ENCODE measurements at regions not wholly inside any gene's neighbourhood (a gene's known extent, or its start where the extent isn't known, plus 50 kb on each side); places are given as distances from the start of the nearest gene placed in this dataset.

DNA sequence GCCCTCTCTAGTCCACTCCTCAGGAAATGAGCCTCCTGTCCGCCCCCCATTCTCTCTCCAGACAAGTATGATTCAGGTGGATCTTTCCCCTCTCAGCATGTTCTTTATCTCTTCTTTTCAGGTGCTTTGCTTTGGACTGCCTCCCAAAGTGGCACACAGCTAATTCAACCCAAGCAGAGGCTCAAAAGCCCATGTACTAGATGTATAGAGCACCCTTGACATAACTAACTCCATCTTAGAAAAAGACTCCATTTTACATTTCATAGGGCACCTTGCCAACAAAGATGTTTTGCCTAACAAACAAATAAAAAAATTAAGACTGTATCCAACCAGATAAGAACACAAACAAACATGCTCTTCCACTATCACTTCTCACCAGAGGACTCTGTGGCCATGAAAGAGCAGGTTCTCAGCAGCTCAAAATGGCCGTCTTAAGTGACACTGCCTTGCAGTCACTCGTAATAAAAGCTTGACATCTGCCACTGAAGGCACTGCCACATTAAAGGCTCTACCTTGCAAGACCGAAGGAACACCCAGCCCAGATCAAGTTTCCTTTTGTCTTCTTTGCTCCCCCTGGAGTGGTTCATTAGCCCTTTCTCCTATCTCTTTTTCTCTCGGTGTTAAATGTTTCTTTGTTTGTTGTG, 84.9 kb upstream of the TAB3 start:
- TF ChIP-seq ZNF433 (tag by site-specific recombination; IDR thresholded peaks at IDR 0.05; ENCODE audit: low read depth) = no peak
- TF ChIP-seq ZNF274 (IDR thresholded peaks at IDR 0.05; ENCODE audit: low read length) = no peak
- TF ChIP-seq ZNF274 (tag by site-specific recombination; IDR thresholded peaks at IDR 0.05; ENCODE audit: borderline replicate concordance) = no peak
- TF ChIP-seq, protein P1, sequence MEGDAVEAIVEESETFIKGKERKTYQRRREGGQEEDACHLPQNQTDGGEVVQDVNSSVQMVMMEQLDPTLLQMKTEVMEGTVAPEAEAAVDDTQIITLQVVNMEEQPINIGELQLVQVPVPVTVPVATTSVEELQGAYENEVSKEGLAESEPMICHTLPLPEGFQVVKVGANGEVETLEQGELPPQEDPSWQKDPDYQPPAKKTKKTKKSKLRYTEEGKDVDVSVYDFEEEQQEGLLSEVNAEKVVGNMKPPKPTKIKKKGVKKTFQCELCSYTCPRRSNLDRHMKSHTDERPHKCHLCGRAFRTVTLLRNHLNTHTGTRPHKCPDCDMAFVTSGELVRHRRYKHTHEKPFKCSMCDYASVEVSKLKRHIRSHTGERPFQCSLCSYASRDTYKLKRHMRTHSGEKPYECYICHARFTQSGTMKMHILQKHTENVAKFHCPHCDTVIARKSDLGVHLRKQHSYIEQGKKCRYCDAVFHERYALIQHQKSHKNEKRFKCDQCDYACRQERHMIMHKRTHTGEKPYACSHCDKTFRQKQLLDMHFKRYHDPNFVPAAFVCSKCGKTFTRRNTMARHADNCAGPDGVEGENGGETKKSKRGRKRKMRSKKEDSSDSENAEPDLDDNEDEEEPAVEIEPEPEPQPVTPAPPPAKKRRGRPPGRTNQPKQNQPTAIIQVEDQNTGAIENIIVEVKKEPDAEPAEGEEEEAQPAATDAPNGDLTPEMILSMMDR (tag by site-specific recombination; IDR thresholded peaks at IDR 0.05) = no peak
